HUES6 (cell line): ENCODE measurements at regions not wholly inside any gene's neighbourhood (a gene's known extent, or its start where the extent isn't known, plus 50 kb on each side); places are given as distances from the start of the nearest gene placed in this dataset.

Experiments used
- H3K27ac ChIP-seq: 2 replicates; pipeline ENCODE4 v1.7.0; 2013; ENCODE audit warnings: low read depth, mild to moderate bottlenecking, low read length, inconsistent platforms
- H3K27me3 ChIP-seq: 2 replicates; pipeline ENCODE4 v1.6.1; 2013; ENCODE audit warnings: low read length; ENCODE audit not compliant: control insufficient read depth, insufficient read depth
- H3K36me3 ChIP-seq: 2 replicates; pipeline ENCODE4 v1.6.1; 2013; ENCODE audit warnings: low read length; ENCODE audit not compliant: control insufficient read depth, insufficient read depth
- H3K4me1 ChIP-seq: 2 replicates; pipeline ENCODE4 v1.6.1; 2013; ENCODE audit warnings: low read length; ENCODE audit not compliant: control insufficient read depth, insufficient read depth
- H3K4me3 ChIP-seq: 2 replicates; pipeline ENCODE4 v1.5.1; 2013; ENCODE audit warnings: low read depth, low read length
- H3K9ac ChIP-seq: one replicate; pipeline ENCODE4 v1.6.1; 2013; ENCODE audit warnings: mild to moderate bottlenecking, low read length
- H3K9me3 ChIP-seq: 2 replicates; pipeline ENCODE4 v1.6.1; 2013; ENCODE audit warnings: low read depth, low read length; ENCODE audit not compliant: control insufficient read depth, insufficient read depth

GRCh38 chr2:10977003-10977402 lies 65.3 kb downstream of the KCNF1 start:
- no peak overlapping the region for H3K4me3 ChIP-seq
- H3K9ac ChIP-seq = no peak overlapping the region
- no peak overlapping the region for H3K27ac ChIP-seq
- H3K27me3 ChIP-seq = no peaks in the 10 kb centered on the region
- H3K9me3 ChIP-seq = 0 out of 2 replicates have a peak, but pooled peaks cover 5% of the 10 kb centered on the region
- H3K4me1 ChIP-seq = peaks cover 18% of the 10 kb centered on the region
- H3K36me3 ChIP-seq = no peaks in the 10 kb centered on the region

- 0 out of 2 replicates have a peak, but pooled peaks cover 5% of the 10 kb centered on the region for H3K9me3 ChIP-seq
- no peaks in the 10 kb centered on the region for H3K27me3 ChIP-seq
- H3K4me1 ChIP-seq = peaks cover 15% of the 10 kb centered on the region
- no peak overlapping the region for H3K4me3 ChIP-seq
- no peak overlapping the region for H3K27ac ChIP-seq
- H3K36me3 ChIP-seq = no peaks in the 10 kb centered on the region
- H3K9ac ChIP-seq = no peak overlapping the region
Measured at GRCh38 chr2:10977621-10978020, 65.9 kb downstream of the KCNF1 start.

GRCh38 chr2:10978090-10978670 lies 66.4 kb downstream of the KCNF1 start:
- no peak overlapping the region for H3K4me3 ChIP-seq
- no peak overlapping the region for H3K27ac ChIP-seq
- H3K9me3 ChIP-seq = 0 out of 2 replicates have a peak, but pooled peaks cover 5% of the 10 kb centered on the region
- no peaks in the 10 kb centered on the region for H3K27me3 ChIP-seq
- peaks cover 13% of the 10 kb centered on the region for H3K4me1 ChIP-seq
- no peaks in the 10 kb centered on the region for H3K36me3 ChIP-seq
- no peak overlapping the region for H3K9ac ChIP-seq

- H3K27me3 ChIP-seq = no peaks in the 10 kb centered on the region
- no peaks in the 10 kb centered on the region for H3K36me3 ChIP-seq
- no peaks in the 10 kb centered on the region for H3K9me3 ChIP-seq
Measured at GRCh38 chr2:10980071-10980470, 68.3 kb downstream of the KCNF1 start.

GRCh38 chr2:10980886-10981425 lies 69.2 kb downstream of the KCNF1 start:
- H3K27ac ChIP-seq = no peak overlapping the region
- no peaks in the 10 kb centered on the region for H3K27me3 ChIP-seq
- H3K36me3 ChIP-seq = no peaks in the 10 kb centered on the region
- H3K9ac ChIP-seq = no peak overlapping the region
- H3K9me3 ChIP-seq = no peaks in the 10 kb centered on the region
- peaks cover 6% of the 10 kb centered on the region for H3K4me1 ChIP-seq
- H3K4me3 ChIP-seq = no peak overlapping the region

More at GRCh38 chr2:10980071-10980470, 68.3 kb downstream of the KCNF1 start:
- H3K4me1 ChIP-seq = peaks cover 6% of the 10 kb centered on the region
- H3K4me3 ChIP-seq = no peak overlapping the region
- no peak overlapping the region for H3K27ac ChIP-seq
- H3K9ac ChIP-seq = no peak overlapping the region

- H3K27ac ChIP-seq = no peak overlapping the region
- H3K4me1 ChIP-seq = peaks cover 6% of the 10 kb centered on the region
- no peaks in the 10 kb centered on the region for H3K36me3 ChIP-seq
- H3K4me3 ChIP-seq = no peak overlapping the region
- H3K9ac ChIP-seq = no peak overlapping the region
- no peaks in the 10 kb centered on the region for H3K27me3 ChIP-seq
- no peaks in the 10 kb centered on the region for H3K9me3 ChIP-seq
Measured at GRCh38 chr2:10981451-10981850, 69.7 kb downstream of the KCNF1 start.

- Histone ChIP-seq H3K9ac (no peak overlapping the region), H3K4me3 (no peak overlapping the region), H3K27me3 (no peaks in the 10 kb centered on the region), H3K9me3 (no peaks in the 10 kb centered on the region), H3K4me1 (peaks cover 6% of the 10 kb centered on the region), H3K36me3 (no peaks in the 10 kb centered on the region), H3K27ac (no peak overlapping the region)
Measured at GRCh38 chr2:10981941-10982431, 70.3 kb downstream of the KCNF1 start.

GRCh38 chr2:10982931-10983701 lies 71.4 kb downstream of the KCNF1 start:
- no peaks in the 10 kb centered on the region for H3K27me3 ChIP-seq
- H3K4me1 ChIP-seq = no peaks in the 10 kb centered on the region; the same call in 1 of the 2 replicates
- H3K9me3 ChIP-seq = no peaks in the 10 kb centered on the region
- H3K27ac ChIP-seq = no peak overlapping the region
- no peak overlapping the region for H3K4me3 ChIP-seq
- H3K36me3 ChIP-seq = no peaks in the 10 kb centered on the region
- no peak overlapping the region for H3K9ac ChIP-seq

- Histone ChIP-seq H3K9ac (no peak overlapping the region), H3K27ac (no peak overlapping the region), H3K36me3 (no peaks in the 10 kb centered on the region), H3K9me3 (no peaks in the 10 kb centered on the region), H3K4me3 (no peak overlapping the region), H3K4me1 (no peaks in the 10 kb centered on the region; the same call in 1 of the 2 replicates), H3K27me3 (no peaks in the 10 kb centered on the region)
Measured at GRCh38 chr2:10983711-10984110, 72.0 kb downstream of the KCNF1 start.

- no peaks in the 10 kb centered on the region; the same call in 1 of the 2 replicates for H3K4me1 ChIP-seq
- H3K36me3 ChIP-seq = no peaks in the 10 kb centered on the region
- H3K9me3 ChIP-seq = no peaks in the 10 kb centered on the region
- no peak overlapping the region for H3K27ac ChIP-seq
- H3K4me3 ChIP-seq = no peak overlapping the region
- H3K27me3 ChIP-seq = no peaks in the 10 kb centered on the region
- H3K9ac ChIP-seq = no peak overlapping the region
Measured at GRCh38 chr2:10984418-10985135, 72.8 kb downstream of the KCNF1 start.
